ENCODE measurements at regions not wholly inside any gene's neighbourhood (a gene's known extent, or its start where the extent isn't known, plus 50 kb on each side); places are given as distances from the start of the nearest gene placed in this dataset.

DNA sequence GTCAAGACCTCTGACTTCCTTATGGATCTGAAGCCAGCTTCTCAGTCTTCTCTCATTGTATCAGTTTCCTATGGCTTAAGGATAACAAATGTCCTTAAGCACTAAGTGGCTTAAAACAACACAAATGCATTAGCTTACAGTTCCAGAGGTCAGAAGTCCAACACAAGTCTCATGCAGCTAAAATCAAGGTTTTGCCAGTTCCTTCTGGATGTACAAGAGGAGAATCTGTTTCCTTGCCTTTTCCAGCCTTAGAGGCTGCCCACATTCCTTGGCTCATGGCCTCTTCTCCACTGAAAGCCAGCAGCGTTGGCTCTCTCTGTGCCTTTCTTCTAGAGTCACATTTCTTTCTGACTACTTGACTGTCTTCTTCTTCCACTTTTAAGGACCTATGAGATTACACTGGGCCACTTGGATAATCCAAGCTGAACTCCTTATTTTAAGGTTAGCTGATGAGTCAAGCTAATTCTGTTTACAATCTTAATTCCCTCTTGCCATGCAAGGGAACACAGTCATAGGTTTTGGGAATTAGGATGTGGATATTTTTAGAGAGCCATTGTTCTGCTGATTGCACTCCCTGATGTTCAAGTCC lies 179.0 kb downstream of the BCAS1 start:
- TF ChIP-seq, protein P1, sequence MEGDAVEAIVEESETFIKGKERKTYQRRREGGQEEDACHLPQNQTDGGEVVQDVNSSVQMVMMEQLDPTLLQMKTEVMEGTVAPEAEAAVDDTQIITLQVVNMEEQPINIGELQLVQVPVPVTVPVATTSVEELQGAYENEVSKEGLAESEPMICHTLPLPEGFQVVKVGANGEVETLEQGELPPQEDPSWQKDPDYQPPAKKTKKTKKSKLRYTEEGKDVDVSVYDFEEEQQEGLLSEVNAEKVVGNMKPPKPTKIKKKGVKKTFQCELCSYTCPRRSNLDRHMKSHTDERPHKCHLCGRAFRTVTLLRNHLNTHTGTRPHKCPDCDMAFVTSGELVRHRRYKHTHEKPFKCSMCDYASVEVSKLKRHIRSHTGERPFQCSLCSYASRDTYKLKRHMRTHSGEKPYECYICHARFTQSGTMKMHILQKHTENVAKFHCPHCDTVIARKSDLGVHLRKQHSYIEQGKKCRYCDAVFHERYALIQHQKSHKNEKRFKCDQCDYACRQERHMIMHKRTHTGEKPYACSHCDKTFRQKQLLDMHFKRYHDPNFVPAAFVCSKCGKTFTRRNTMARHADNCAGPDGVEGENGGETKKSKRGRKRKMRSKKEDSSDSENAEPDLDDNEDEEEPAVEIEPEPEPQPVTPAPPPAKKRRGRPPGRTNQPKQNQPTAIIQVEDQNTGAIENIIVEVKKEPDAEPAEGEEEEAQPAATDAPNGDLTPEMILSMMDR (IDR thresholded peaks at IDR 0.05): no peak
- no peak for TF ChIP-seq POLR2AphosphoS5 (IDR thresholded peaks at IDR 0.05)
